Posterior vena cava (tissue), 2 donors: ENCODE measurements at regions not wholly inside any gene's neighbourhood (a gene's known extent, or its start where the extent isn't known, plus 50 kb on each side); places are given as distances from the start of the nearest gene placed in this dataset.

Experiments
- DNase-seq: peaks from one replicate; pipeline ENCODE4 v3.0.0-alpha.2; 2020; ENCODE audit warnings: low spot score
- intact Hi-C, 2 donors: fragments of 100-400 bp; cut with DNase I; formaldehyde crosslinking; loops; one replicate each; pipeline versions ENCODE4 v1.14.1 to v1.14.2; 2022 to 2023
- donor health status: DM: yes; HTN: yes; CAD: no.
- donor health status: DM: yes; HTN: yes; CAD: no.

DNA sequence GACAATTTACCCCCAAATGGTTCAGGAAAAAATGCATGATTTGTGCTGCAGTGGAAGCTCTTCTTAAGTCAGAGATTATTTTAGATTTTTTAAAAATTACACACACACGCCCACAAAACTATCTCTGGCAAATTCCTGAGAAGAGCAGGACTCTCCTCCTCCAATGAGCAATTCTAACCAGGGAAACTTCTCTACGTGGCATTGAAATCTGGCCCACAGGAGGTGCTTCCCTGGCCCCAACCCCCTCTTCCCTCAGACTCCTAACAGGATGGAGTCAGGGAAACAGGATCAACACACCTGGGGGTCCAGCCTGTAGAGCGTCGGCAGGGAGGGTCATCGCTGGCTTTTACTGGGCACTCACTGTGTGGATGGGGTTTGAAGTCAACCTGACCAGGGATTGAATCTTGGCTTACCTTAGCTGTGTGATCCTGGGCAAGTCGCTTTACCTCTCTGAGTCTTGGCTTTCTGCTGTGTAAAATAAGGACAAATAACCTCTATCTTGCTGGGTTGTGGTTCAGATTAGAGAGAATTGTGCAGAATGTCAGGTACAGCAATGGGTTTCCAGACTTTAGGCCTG is 65.4 kb upstream of the ASAP2 start:
- no peak for DNase-seq

GRCh38 chr2:9140645-9141044 is 66.0 kb upstream of the ASAP2 start:
- intact Hi-C loops: loop anchor here (5.0 to 10.0 kb wide), 4 partner anchors 64 to 284 kb away; partner anchors contain the start of genes ASAP2 (in 2 of the 2), CPSF3 (in 1 of the 2) and ITGB1BP1 (in 1 of the 2)
- DNase-seq: no peak

More for the DNA sequence above, 65.4 kb upstream of the ASAP2 start:
- intact Hi-C loops: loop anchor here (5.0 to 10.0 kb wide), 4 partner anchors 64 to 284 kb away; partner anchors contain the start of genes ASAP2 (in 2 of the 2), CPSF3 (in 1 of the 2) and ITGB1BP1 (in 1 of the 2)

GRCh38 chr2:9139491-9140443 is 66.8 kb upstream of the ASAP2 start:
- peak; percentile 91 for DNase-seq
- intact Hi-C loops: loop anchor here (5.0 to 10.0 kb wide), 5 partner anchors 65 to 285 kb away; partner anchors contain the start of genes ASAP2 (in 2 of the 2), CPSF3 (in 1 of the 2) and ITGB1BP1 (in 1 of the 2)

DNA sequence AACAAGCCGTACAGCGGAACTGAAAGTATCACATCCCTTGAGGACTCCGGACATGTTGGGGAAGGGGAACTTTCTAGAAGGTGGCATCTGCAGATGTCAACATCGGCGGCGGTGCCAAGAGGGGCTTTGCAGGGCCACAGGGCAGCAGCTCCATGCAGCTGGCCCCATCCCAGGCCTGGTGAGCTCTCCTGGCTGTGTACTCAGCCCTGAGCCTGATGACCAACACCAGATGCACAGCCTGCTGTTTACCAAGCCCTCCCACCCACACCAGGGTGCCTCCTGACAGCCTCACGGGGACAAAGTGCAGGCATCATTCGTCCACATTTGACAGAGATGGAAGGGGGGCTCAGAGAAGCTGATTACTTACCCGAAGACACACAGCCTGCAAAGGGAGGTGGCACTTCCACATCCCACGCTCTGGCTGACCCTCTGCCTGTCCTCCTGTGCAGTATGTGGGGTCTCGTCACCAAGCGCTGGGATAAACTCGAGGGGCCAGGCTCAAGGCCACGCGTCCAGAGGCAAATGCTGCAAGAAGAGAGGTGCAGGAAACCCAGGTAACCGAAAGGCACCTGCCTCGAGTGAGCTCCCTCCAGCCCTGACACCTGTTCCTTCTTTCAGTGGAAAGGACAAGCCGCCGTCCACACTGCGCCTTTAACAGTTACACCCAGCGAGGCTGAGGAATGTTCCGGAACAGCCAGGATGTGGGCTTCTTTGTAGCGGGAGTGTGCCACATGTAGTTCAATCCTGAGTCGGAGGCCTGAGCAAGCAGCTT is 69.0 kb upstream of the ASAP2 start:
- no peak for DNase-seq
- intact Hi-C loops: loop anchor here in 1 of 2 donors (10.0 kb wide), 1 partner anchor 263 kb away; no protein-coding TSS in a partner anchor

DNA sequence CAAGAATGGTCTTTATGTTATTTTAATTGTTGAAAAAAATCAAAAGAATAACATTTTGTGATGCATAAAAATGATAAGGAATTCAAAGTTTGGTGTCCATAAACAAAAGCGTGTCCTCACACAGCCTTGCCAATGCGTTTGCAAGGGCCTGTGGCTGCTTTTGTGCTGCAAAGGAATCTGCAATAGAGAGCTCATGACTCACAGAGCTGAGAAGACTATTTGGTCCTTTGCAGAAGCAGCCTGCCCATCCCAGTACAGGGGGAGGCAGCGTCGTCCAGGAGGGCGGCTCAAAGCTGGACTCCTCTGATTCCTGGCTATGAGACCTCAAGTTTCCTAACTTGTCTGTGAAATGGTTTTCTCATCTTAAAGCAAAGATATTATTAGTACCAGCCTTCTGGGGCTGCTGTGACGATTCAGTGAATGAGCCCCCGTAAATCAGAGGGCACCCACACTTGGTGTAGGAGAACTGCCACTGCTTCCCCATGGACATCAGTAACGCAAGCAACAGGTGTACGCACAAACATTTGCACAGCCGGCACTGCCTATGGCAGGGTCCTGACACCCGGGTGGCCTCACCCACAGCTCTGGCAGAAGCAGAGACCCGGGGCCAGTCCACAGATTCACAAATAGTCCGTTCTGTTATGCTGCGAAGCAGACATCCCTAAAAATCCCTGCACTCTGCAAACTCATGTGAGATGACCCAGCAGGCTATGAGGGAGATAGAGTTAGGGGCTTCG is 70.6 kb upstream of the ASAP2 start:
- intact Hi-C loops: loop anchor here in 1 of 2 donors (10.0 kb wide), 1 partner anchor 261 kb away; no protein-coding TSS in a partner anchor
- DNase-seq: no peak

DNA sequence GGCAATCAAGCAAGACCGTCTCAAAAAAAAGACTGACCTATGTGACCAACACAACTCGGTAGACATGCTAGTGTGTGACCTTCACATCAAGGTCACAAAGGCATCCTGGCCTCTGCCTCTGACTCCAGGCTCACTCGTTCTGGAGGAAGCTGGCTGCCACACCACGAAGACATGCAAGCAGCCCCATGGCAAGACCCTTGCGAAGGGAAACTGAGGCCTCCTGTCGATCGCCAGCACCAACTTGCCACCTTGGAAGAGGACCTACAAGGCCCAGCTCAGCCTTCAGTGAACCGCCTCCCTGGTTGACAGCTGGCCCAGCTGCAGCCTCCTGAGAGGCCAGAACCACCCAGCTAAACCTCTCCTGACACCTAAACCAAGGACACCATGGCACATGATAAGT is 79.3 kb upstream of the ASAP2 start:
- intact Hi-C loops: no loop called here
- DNase-seq: no peak

DNA sequence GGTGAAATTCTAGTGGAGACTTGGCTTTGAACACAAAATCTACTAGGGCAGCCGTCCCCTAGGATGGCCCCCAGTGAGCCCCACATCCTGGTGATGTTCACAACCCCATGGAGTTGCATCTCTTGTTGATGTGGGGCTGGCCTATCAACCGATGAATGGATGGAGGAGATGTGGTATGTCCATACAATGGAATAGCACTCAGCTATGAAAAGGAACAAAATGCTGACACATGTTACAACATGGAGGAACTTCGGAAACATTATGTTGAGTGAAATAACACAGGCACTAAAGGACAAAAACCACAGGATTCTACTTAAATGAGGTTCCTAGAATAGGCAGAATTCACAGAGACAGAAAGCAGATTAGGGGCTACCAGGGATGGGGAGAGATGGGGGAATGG is 80.1 kb upstream of the ASAP2 start:
- DNase-seq: peak; percentile 8
- intact Hi-C loops: no loop called here

GRCh38 chr2:9124231-9124741 is 82.3 kb upstream of the ASAP2 start:
- no peak for DNase-seq
- intact Hi-C loops: no loop called here

- no peak for DNase-seq
- intact Hi-C loops: no loop called here
Measured at GRCh38 chr2:9123069-9123468, 83.5 kb upstream of the ASAP2 start.

GRCh38 chr2:9122367-9122766 is 84.2 kb upstream of the ASAP2 start:
- intact Hi-C loops: no loop called here
- DNase-seq: no peak

DNA sequence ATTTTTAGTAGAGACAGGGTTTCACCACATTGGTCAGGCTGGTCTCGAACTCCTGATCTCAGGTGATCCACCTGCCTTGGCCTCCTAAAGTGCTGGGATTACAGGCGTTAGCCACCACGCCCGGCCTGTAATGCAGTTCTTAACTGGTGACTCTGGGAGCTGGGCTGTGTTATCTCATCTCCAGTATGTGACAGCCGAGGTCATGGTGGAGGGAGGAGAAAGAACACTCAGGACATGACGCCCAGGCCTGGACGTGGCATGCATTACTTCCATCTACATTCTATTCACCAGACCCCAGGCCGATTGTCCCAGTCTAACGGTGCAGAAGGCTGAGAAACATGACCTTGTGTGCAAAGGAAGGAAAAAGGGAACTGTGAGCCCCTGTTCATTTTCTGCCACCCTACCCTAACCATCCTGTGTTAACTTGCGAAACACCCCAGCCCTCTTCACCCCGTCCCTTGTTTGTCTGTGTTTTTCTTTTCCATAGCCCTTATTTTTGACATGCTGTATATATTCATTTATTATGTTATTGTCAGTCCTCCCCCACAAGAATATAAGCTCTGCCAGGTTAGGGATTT is 88.1 kb upstream of the ASAP2 start:
- intact Hi-C loops: no loop called here
- no peak for DNase-seq

GRCh38 chr2:9115229-9115628 is 91.4 kb upstream of the ASAP2 start:
- no peak for DNase-seq
- intact Hi-C loops: no loop called here

DNA sequence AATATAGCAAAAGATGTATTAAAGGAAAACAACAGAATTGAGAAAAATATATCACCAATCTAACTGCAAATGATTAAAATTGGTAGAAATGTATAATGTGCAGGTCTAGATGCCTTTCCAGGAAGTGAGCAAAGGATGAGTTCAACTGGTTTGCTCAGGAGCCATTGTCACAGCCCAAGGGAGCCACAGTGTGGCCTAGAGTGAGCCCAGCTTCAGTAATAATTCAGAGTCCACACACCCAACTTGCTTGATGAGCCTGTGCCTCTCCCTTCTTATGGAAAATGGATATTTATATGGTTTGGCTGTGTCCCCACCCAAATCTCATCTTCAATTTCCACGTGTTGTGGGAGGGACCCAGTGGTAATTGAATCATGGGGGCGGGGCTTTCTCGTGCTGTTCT is 92.2 kb upstream of the ASAP2 start:
- intact Hi-C loops: no loop called here
- DNase-seq: no peak

DNA sequence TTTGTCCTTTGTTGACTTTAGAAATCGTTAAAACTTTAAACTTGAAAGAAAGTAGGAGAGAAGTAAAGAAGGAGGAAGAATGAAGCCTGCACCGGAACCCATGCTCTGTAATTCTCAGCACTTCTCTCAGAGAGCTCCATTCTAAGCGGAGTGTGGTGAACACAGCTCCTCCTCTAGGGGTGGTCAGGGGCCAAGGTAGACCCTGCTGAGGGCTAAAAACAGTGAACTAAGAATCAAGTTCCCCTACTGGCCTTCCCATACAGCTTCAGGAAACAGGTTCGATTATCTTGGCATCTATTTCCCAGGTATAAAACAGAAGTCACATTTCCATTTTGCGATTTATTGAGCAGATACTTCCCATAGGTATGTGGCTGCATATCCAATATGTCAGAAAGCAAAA is 92.7 kb upstream of the ASAP2 start:
- intact Hi-C loops: no loop called here
- no peak for DNase-seq

DNA sequence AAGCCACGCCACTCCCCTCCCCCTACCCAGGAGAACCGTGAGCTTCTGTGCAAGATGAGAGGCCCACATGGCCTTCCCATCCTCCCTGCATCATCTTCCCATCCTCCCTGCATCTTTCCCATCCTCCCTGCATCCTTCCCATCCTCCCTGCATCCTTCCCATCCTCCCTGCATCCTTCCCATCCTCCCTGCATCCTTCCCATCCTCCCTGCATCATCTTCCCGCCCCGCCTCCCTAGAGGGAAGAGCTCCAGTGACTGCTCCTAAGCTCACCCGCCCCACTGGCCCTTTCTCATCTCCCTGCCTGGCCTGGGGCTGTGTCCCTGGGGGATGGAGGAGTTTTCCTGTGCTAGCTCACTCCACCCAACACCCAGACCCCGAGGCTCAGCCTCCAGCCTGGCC is 93.3 kb upstream of the ASAP2 start:
- intact Hi-C loops: no loop called here
- DNase-seq: no peak

DNA sequence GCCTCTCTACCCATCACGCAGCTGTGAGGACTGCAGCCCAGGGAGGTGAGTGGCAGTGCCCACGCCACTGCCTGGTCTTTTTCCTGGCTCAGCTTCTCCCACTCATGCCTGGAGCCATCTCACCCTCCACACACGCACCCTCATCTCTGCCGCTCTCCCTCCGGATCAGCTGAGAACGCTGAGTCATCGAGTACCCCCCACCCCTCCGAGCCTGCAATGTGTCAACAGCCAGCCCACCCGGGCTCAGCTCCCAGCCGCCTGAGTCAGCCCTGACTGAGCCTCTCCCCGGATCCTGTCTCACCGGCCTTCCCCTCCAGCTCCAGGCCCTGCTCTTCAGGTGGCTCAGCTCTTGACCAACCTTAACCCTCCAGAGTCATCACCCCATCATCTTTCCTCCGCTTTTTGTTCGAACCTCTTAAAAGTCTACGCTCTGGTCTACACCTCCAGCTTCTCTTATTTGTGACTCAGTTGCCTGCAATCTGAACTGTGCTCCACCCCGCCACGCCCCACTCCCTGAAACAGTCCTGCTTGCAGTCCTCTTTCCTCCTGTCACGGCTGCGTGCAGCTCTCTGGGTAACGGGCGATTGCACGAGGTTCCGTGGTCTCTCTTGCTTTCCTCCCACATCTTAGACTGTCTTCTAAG is 94.4 kb upstream of the ASAP2 start:
- intact Hi-C loops: no loop called here
- peak; percentile 91 for DNase-seq

GRCh38 chr2:9110893-9111569 is 95.6 kb upstream of the ASAP2 start:
- no peak for DNase-seq
- intact Hi-C loops: no loop called here
